GM23248 (cell line): ENCODE measurements at regions not wholly inside any gene's neighbourhood (a gene's known extent, or its start where the extent isn't known, plus 50 kb on each side); places are given as distances from the start of the nearest gene placed in this dataset.

Source experiments
- EZH2 ChIP-seq: fragments of 200-600 bp; sonication (generic); IDR thresholded peaks from 2 replicates; pipeline ENCODE4 v1.6.1; 2018; ENCODE audit warnings: antibody characterized with exemption, mild to moderate bottlenecking; ENCODE audit not compliant: insufficient read depth, poor library complexity, severe bottlenecking
- EZH2phosphoT487 ChIP-seq: fragments of 200-600 bp; sonication (generic); IDR thresholded peaks from 2 replicates; pipeline ENCODE4 v1.6.1; 2018; ENCODE audit warnings: antibody characterized with exemption, moderate library complexity, mild to moderate bottlenecking, low read depth; ENCODE audit not compliant: insufficient read depth

DNA sequence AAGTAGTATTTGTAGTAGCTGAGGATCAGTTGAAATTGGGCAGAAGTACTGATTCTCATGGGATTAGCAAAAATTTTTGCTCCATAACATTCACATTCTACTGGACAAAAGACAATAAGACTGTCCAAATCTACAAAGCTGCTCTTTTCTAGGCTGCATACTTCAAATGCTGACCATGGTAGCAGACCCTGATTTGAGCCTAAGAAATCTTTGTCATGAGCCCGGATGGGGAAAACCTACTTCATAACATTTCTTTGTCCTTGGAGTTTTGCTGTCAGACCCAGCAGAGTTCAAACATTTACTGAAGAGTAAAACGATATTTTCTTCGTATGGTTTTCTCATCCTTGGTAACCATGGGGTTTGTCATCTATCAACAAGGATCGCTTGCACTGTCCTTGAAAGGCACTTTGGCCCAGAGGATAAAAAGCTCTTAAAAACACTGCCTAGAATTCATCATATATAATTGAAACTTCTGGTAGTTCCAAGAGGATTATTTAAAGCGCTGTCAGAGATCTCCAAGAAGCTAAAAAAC lies 216.9 kb downstream of the CAVIN4 start:
- TF ChIP-seq EZH2phosphoT487 (no peak), EZH2 (no peak)
